ENCODE measurements at regions not wholly inside any gene's neighbourhood (a gene's known extent, or its start where the extent isn't known, plus 50 kb on each side); places are given as distances from the start of the nearest gene placed in this dataset.

DNA sequence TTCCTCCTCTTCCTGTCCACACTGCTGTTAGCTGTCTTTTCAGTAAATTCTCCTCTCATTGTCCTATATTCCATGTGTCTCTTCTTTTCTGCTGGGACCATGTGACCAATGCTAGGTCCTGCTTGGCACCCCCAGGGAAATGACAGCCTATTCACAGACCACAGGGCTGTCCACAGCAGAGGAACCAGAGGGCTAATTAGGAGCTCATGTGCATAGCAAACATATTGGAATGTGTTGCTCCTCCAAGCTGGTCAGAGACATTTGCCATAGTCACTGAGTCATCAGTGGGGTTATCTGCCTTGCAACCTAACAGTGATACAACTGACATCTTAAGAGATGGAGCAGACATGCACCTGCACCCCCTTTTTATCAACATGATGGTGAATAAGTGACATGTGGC, 67.9 kb upstream of the PUDP start:
- TF ChIP-seq, protein P1, sequence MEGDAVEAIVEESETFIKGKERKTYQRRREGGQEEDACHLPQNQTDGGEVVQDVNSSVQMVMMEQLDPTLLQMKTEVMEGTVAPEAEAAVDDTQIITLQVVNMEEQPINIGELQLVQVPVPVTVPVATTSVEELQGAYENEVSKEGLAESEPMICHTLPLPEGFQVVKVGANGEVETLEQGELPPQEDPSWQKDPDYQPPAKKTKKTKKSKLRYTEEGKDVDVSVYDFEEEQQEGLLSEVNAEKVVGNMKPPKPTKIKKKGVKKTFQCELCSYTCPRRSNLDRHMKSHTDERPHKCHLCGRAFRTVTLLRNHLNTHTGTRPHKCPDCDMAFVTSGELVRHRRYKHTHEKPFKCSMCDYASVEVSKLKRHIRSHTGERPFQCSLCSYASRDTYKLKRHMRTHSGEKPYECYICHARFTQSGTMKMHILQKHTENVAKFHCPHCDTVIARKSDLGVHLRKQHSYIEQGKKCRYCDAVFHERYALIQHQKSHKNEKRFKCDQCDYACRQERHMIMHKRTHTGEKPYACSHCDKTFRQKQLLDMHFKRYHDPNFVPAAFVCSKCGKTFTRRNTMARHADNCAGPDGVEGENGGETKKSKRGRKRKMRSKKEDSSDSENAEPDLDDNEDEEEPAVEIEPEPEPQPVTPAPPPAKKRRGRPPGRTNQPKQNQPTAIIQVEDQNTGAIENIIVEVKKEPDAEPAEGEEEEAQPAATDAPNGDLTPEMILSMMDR (IDR thresholded peaks at IDR 0.05) = no peak
- H3K4me1 ChIP-seq = peaks cover 6% of the 10 kb centered on the region
- no peak overlapping the region for H2AFZ ChIP-seq
- H3K4me2 ChIP-seq (ENCODE audit: low read length) = no peak overlapping the region
- no peaks in the 10 kb centered on the region for H3K36me3 ChIP-seq (ENCODE audit: control insufficient read depth, insufficient read depth, low read length)
- H3K27me3 ChIP-seq (ENCODE audit: control insufficient read depth, insufficient read depth, low read length) = no peaks in the 10 kb centered on the region
- H3K9me3 ChIP-seq (ENCODE audit: control insufficient read depth, low read length) = no peaks in the 10 kb centered on the region
- H3K27ac ChIP-seq = no peak overlapping the region
- no peak overlapping the region for H3K4me3 ChIP-seq (ENCODE audit: low read depth, low read length)
- no peaks in the 10 kb centered on the region for H3K79me2 ChIP-seq
- H3K9ac ChIP-seq = no peak overlapping the region

- no peaks in the 10 kb centered on the region for H3K27me3 ChIP-seq (ENCODE audit: control insufficient read depth, insufficient read depth, low read length)
- H3K36me3 ChIP-seq (ENCODE audit: control insufficient read depth, insufficient read depth, low read length) = no peaks in the 10 kb centered on the region
- no peaks in the 10 kb centered on the region for H3K9me3 ChIP-seq (ENCODE audit: control insufficient read depth, low read length)
- no peak overlapping the region for H3K4me2 ChIP-seq (ENCODE audit: low read length)
- H3K4me1 ChIP-seq = peaks cover 6% of the 10 kb centered on the region
- H3K27ac ChIP-seq = no peak overlapping the region
- no peak overlapping the region for H3K9ac ChIP-seq
- no peaks in the 10 kb centered on the region for H3K79me2 ChIP-seq
- no peak overlapping the region for H2AFZ ChIP-seq
- TF ChIP-seq, protein P1 (IDR thresholded peaks at IDR 0.05) = no peak
- no peak overlapping the region for H3K4me3 ChIP-seq (ENCODE audit: low read depth, low read length)
Measured at GRCh38 chrX:7214251-7214650, 66.3 kb upstream of the PUDP start.

- no peaks in the 10 kb centered on the region for H3K36me3 ChIP-seq (ENCODE audit: control insufficient read depth, insufficient read depth, low read length)
- no peaks in the 10 kb centered on the region for H3K4me1 ChIP-seq
- no peak overlapping the region for H3K27ac ChIP-seq
- no peak overlapping the region for H2AFZ ChIP-seq
- H3K4me3 ChIP-seq (ENCODE audit: low read depth, low read length) = no peak overlapping the region
- no peak overlapping the region for H3K9ac ChIP-seq
- no peaks in the 10 kb centered on the region for H3K79me2 ChIP-seq
- no peaks in the 10 kb centered on the region for H3K9me3 ChIP-seq (ENCODE audit: control insufficient read depth, low read length)
- TF ChIP-seq, protein P1 (IDR thresholded peaks at IDR 0.05) = no peak
- H3K27me3 ChIP-seq (ENCODE audit: control insufficient read depth, insufficient read depth, low read length) = no peaks in the 10 kb centered on the region
- no peak overlapping the region for H3K4me2 ChIP-seq (ENCODE audit: low read length)
Measured at GRCh38 chrX:7205037-7205577, 57.2 kb upstream of the PUDP start.

GRCh38 chrX:7204619-7205018, 56.7 kb upstream of the PUDP start:
- H3K36me3 ChIP-seq (ENCODE audit: control insufficient read depth, insufficient read depth, low read length) = no peaks in the 10 kb centered on the region
- no peak overlapping the region for H3K9ac ChIP-seq
- H3K27ac ChIP-seq = no peak overlapping the region
- no peak overlapping the region for H3K4me3 ChIP-seq (ENCODE audit: low read depth, low read length)
- H3K4me1 ChIP-seq = no peaks in the 10 kb centered on the region
- no peaks in the 10 kb centered on the region for H3K27me3 ChIP-seq (ENCODE audit: control insufficient read depth, insufficient read depth, low read length)
- H3K9me3 ChIP-seq (ENCODE audit: control insufficient read depth, low read length) = no peaks in the 10 kb centered on the region
- TF ChIP-seq, protein P1 (IDR thresholded peaks at IDR 0.05) = no peak
- H2AFZ ChIP-seq = no peak overlapping the region
- H3K4me2 ChIP-seq (ENCODE audit: low read length) = no peak overlapping the region
- H3K79me2 ChIP-seq = no peaks in the 10 kb centered on the region

DNA sequence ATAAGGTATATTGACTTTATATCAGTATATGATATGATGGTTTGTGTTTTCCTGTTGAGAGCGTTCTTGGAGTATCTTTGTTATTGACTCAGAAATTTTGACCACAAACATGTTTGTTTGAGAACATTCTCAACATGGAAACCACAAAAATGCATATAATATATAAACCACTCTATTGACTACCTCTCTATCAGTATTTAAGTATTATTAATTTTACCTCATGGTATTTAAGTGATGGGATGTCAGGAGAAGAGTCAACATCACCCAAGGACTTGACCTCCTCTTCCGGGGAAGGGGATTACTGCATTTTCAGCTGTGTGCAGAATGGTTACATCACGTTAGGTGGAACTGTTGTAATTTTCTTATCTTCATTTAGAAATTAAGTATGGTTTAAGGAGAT, 54.3 kb upstream of the PUDP start:
- Histone ChIP-seq H3K9me3 (ENCODE audit: control insufficient read depth, low read length) (no peaks in the 10 kb centered on the region), H3K27ac (no peak overlapping the region), H3K4me2 (ENCODE audit: low read length) (no peak overlapping the region), H3K4me3 (ENCODE audit: low read depth, low read length) (no peak overlapping the region), H2AFZ (no peak overlapping the region), H3K79me2 (no peaks in the 10 kb centered on the region), H3K9ac (no peak overlapping the region), H3K4me1 (no peaks in the 10 kb centered on the region), H3K36me3 (ENCODE audit: control insufficient read depth, insufficient read depth, low read length) (no peaks in the 10 kb centered on the region), H3K27me3 (ENCODE audit: control insufficient read depth, insufficient read depth, low read length) (no peaks in the 10 kb centered on the region)
- TF ChIP-seq, protein P1 (IDR thresholded peaks at IDR 0.05) = no peak
